H1 (cell line): ENCODE measurements at regions not wholly inside any gene's neighbourhood (a gene's known extent, or its start where the extent isn't known, plus 50 kb on each side); places are given as distances from the start of the nearest gene placed in this dataset.

Experiments
- CTCF ChIA-PET: fragments of 300-600 bp; sonication (Branson Sonifier 250); formaldehyde crosslinking; loops from one replicate; lab custom pipeline; 2021; ENCODE audit not compliant: partially characterized antibody; lab: Charles Lee
- POLR2A ChIA-PET: fragments of 300-600 bp; sonication (Branson Sonifier 250); formaldehyde crosslinking; loops from one replicate; lab custom pipeline; 2021; ENCODE audit warnings: inconsistent platforms; ENCODE audit not compliant: partially characterized antibody; lab: Charles Lee
- DNase-seq, 2 experiments: peaks; one replicate each; pipeline versions ENCODE4 v3.0.0 to v3.0.0-alpha.2; 2010 to 2022; ENCODE audit warnings: low spot score in 2 of 2, low read depth in 1 of 2, mixed read lengths in 1 of 2
- FAIRE-seq: peaks from 2 replicates; lab custom pipeline; 2011; peaks lifted over from hg19 to GRCh38; lab: Jason Lieb, UNC
- H2AFZ ChIP-seq: 2 replicates; pipeline ENCODE4 v1.8.1; 2012; ENCODE audit warnings: low read length, inconsistent platforms
- H2AK5ac ChIP-seq: 2 replicates; pipeline ENCODE4 v1.6.1; 2013; ENCODE audit warnings: low read depth, low read length
- H2BK120ac ChIP-seq: replicated peaks from 2 replicates; pipeline ENCODE3; 2013; ENCODE audit warnings: low read depth, low read length, inconsistent platforms
- H2BK12ac ChIP-seq: 2 replicates; pipeline ENCODE4 v1.6.1; 2013; ENCODE audit warnings: low read depth, low read length
- H2BK15ac ChIP-seq: 2 replicates; pipeline ENCODE4 v1.6.1; 2013; ENCODE audit warnings: low read length
- H2BK20ac ChIP-seq: 2 replicates; pipeline ENCODE4 v1.6.1; 2013; ENCODE audit warnings: low read length
- H2BK5ac ChIP-seq: 2 replicates; pipeline ENCODE4 v1.6.1; 2013; ENCODE audit warnings: low read depth, low read length
- H3K14ac ChIP-seq: 2 replicates; pipeline ENCODE4 v1.6.1; 2013; ENCODE audit warnings: inconsistent platforms; ENCODE audit not compliant: insufficient read length
- H3K18ac ChIP-seq: 2 replicates; pipeline ENCODE4 v1.6.1; 2013; ENCODE audit warnings: low read length; ENCODE audit errors: extremely low read depth
- H3K23ac ChIP-seq: 2 replicates; pipeline ENCODE4 v1.6.1; 2013; ENCODE audit warnings: inconsistent platforms; ENCODE audit not compliant: insufficient read length
- H3K23me2 ChIP-seq: 2 replicates; pipeline ENCODE4 v1.6.1; 2013; ENCODE audit warnings: low read depth, low read length
- H3K27ac ChIP-seq: 2 replicates; pipeline ENCODE4 v1.6.1; 2011; ENCODE audit warnings: low read depth, low read length, inconsistent platforms
- H3K27me3 ChIP-seq, 4 experiments: replicated peaks in 1 of 4; 1 replicate in 1 of 4; 2 replicates in 3 of 4; pipeline versions ENCODE4 v1.6.1 to v1.8.1; 2011 to 2013; ENCODE audit warnings: low read length in 3 of 4, mild to moderate bottlenecking in 3 of 4, inconsistent platforms in 2 of 4, mixed read lengths in 2 of 4, moderate library complexity in 1 of 4; ENCODE audit not compliant: control insufficient read depth in 3 of 4, insufficient read depth in 3 of 4; ENCODE audit errors: extremely low read depth in 1 of 4
- H3K36me3 ChIP-seq, 4 experiments: 2 replicates each; pipeline versions ENCODE4 v1.6.1 to v1.8.1; 2011 to 2013; ENCODE audit warnings: mild to moderate bottlenecking in 4 of 4, low read length in 3 of 4, moderate library complexity in 2 of 4, control low read depth in 1 of 4, inconsistent platforms in 1 of 4; ENCODE audit not compliant: insufficient read depth in 4 of 4, control insufficient read depth in 2 of 4
- H3K4ac ChIP-seq: replicated peaks from 2 replicates; pipeline ENCODE3; 2013; ENCODE audit warnings: low read length, low read depth, mixed read lengths, inconsistent platforms; ENCODE audit not compliant: insufficient read length
- H3K4me1 ChIP-seq, 4 experiments: replicated peaks in 1 of 4; 1 replicate in 1 of 4; 2 replicates in 3 of 4; pipeline versions ENCODE4 v1.6.1 to v1.8.1; 2011 to 2013; ENCODE audit warnings: low read length in 3 of 4, inconsistent platforms in 2 of 4, mixed read lengths in 1 of 4; ENCODE audit not compliant: insufficient read depth in 4 of 4, control insufficient read depth in 3 of 4
- H3K4me2 ChIP-seq, 2 experiments: 2 replicates each; pipeline versions ENCODE4 v1.6.1 to v1.8.1; 2011 to 2013; ENCODE audit warnings: low read depth in 2 of 2, low read length in 2 of 2, control low read depth in 1 of 2, inconsistent platforms in 1 of 2, mild to moderate bottlenecking in 1 of 2; ENCODE audit not compliant: insufficient read depth in 1 of 2
- H3K4me3 ChIP-seq, 4 experiments: fragments of 200-600, 300-600 bp in 1 of 4; sonication (generic), shearing (Covaris generic), sonication (Bioruptor Twin) in 1 of 4; 2 replicates each; pipeline versions ENCODE4 v1.5.1 to v1.8.1; 2011 to 2016; ENCODE audit warnings: low read length in 4 of 4, low read depth in 3 of 4, control low read depth in 2 of 4, inconsistent platforms in 2 of 4, mild to moderate bottlenecking in 2 of 4, mixed read lengths in 1 of 4, moderate library complexity in 1 of 4; ENCODE audit not compliant: insufficient read depth in 2 of 4; ENCODE audit errors: extremely low read depth in 1 of 4
- H3K56ac ChIP-seq: replicated peaks from 2 replicates; pipeline ENCODE3; 2013; ENCODE audit warnings: low read depth, mild to moderate bottlenecking, mixed read lengths, low read length, inconsistent platforms; ENCODE audit not compliant: insufficient read length
- H3K79me1 ChIP-seq: 2 replicates; pipeline ENCODE4 v1.6.1; 2013; ENCODE audit warnings: low read depth, low read length, control low read depth
- H3K79me2 ChIP-seq, 2 experiments: 2 replicates each; pipeline versions ENCODE4 v1.6.1 to v1.8.1; 2012 to 2013; ENCODE audit warnings: low read length in 2 of 2, mild to moderate bottlenecking in 2 of 2, inconsistent platforms in 1 of 2; ENCODE audit not compliant: insufficient read depth in 2 of 2, control insufficient read depth in 1 of 2
- H3K9ac ChIP-seq, 4 experiments: replicated peaks in 1 of 4; 1 replicate in 1 of 4; 2 replicates in 3 of 4; pipeline versions ENCODE4 v1.6.1 to v1.8.1; 2011 to 2013; ENCODE audit warnings: low read depth in 3 of 4, low read length in 3 of 4, control low read depth in 2 of 4, mild to moderate bottlenecking in 2 of 4, moderate library complexity in 2 of 4, inconsistent platforms in 1 of 4; ENCODE audit errors: extremely low read depth in 1 of 4
- H3K9me3 ChIP-seq, 2 experiments: 2 replicates each; pipeline versions ENCODE4 v1.6.1 to v1.8.1; 2012 to 2013; ENCODE audit warnings: mild to moderate bottlenecking in 2 of 2, moderate library complexity in 2 of 2, control low read depth in 1 of 2, inconsistent platforms in 1 of 2, low read depth in 1 of 2, low read length in 1 of 2, mixed read lengths in 1 of 2; ENCODE audit not compliant: insufficient read depth in 2 of 2
- H4K20me1 ChIP-seq, 2 experiments: replicated peaks in 1 of 2; 2 replicates each; pipeline versions ENCODE3 to v1.8.1; 2011 to 2013; ENCODE audit warnings: inconsistent platforms in 2 of 2, low read length in 2 of 2, mild to moderate bottlenecking in 1 of 2; ENCODE audit not compliant: insufficient read depth in 2 of 2, control insufficient read depth in 1 of 2
- H4K5ac ChIP-seq: 2 replicates; pipeline ENCODE4 v1.6.1; 2013; ENCODE audit warnings: low read length, low read depth, mixed read lengths, inconsistent platforms; ENCODE audit not compliant: insufficient read length
- H4K8ac ChIP-seq: 2 replicates; pipeline ENCODE4 v1.8.0; 2013; ENCODE audit warnings: mild to moderate bottlenecking, moderate library complexity, low read length, inconsistent platforms; ENCODE audit not compliant: insufficient read depth; ENCODE audit errors: extremely low read depth
- H4K91ac ChIP-seq: replicated peaks from 2 replicates; pipeline ENCODE3; 2013; ENCODE audit warnings: low read length, mixed read lengths, inconsistent platforms; ENCODE audit not compliant: insufficient read length
- EGR1 ChIP-seq: IDR thresholded peaks from 2 replicates; pipeline ENCODE4 v1.6.1; 2011; ENCODE audit warnings: low read depth, low read length, borderline replicate concordance
- EP300 ChIP-seq, 2 experiments: IDR thresholded peaks; 1 replicate in 1 of 2; 2 replicates in 1 of 2; pipeline ENCODE4 v1.6.1; 2011 to 2012; ENCODE audit warnings: low read depth in 2 of 2, low read length in 2 of 2, mild to moderate bottlenecking in 2 of 2, borderline replicate concordance in 1 of 2, inconsistent platforms in 1 of 2, moderate library complexity in 1 of 2
- KDM5A ChIP-seq: fragments of 200-600 bp; IDR thresholded peaks from 2 replicates; pipeline ENCODE4 v1.7.1; 2012; ENCODE audit warnings: mild to moderate bottlenecking, low read length, inconsistent platforms, mixed read lengths
- SRF ChIP-seq: IDR thresholded peaks from 2 replicates; pipeline ENCODE4 v1.6.1; 2011; ENCODE audit warnings: mild to moderate bottlenecking, low read depth, low read length, moderate library complexity
- TEAD4 ChIP-seq: IDR thresholded peaks from 2 replicates; pipeline ENCODE4 v1.6.1; 2012; ENCODE audit warnings: low read depth, low read length, inconsistent platforms, mixed read lengths
- WGBS, 2 experiments: shearing (Covaris generic) in 1 of 2; methylation state at CpG; one replicate each; pipeline versions ENCODE4 v1.1.6 to v1.1.7; 2013 to 2015; ENCODE audit warnings: low lambda C conversion rate in 2 of 2, mixed read lengths in 2 of 2, inconsistent platforms in 1 of 2, low coverage in 1 of 2, missing lambda C conversion rate in 1 of 2; ENCODE audit not compliant: insufficient replicate concordance in 2 of 2, insufficient coverage in 1 of 2, insufficient read length in 1 of 2; ENCODE audit errors: extremely low coverage in 1 of 2, missing lambda C conversion rate in 1 of 2; 5-methylcytosine and 5-hydroxymethylcytosine counted together

- Histone ChIP-seq H2BK15ac (no peak overlapping the region), H3K27ac (no peak overlapping the region), H3K79me2 (no peaks in the 10 kb centered on the region), H2BK120ac (no peak overlapping the region), H3K23me2 (no peaks in the 10 kb centered on the region), H3K56ac (no peak overlapping the region), H4K8ac (no peak overlapping the region), H3K4me3 (no peak overlapping the region), H3K4me2 (no peak overlapping the region), H2AK5ac (no peak overlapping the region), H4K20me1 (no peaks in the 10 kb centered on the region), H2BK20ac (no peak overlapping the region), H3K27me3 (no peaks in the 10 kb centered on the region), H3K9ac (no peak overlapping the region), H2BK5ac (no peak overlapping the region), H3K36me3 (no peaks in the 10 kb centered on the region), H2BK12ac (no peak overlapping the region), H4K5ac (no peak overlapping the region), H3K4ac (no peak overlapping the region), H3K18ac (no peak overlapping the region), H4K91ac (no peak overlapping the region), H3K79me1 (no peaks in the 10 kb centered on the region; the same call in 1 of the 2 replicates), H3K14ac (no peak overlapping the region), H3K23ac (no peak overlapping the region), H2AFZ (peak overlapping the region; percentile 98; the same call in 1 of the 2 replicates), H3K4me1 (peaks cover 0 to 3% (median 1%) of the 10 kb centered on the region in 4 experiments; a peak in 2 of 7 replicates), H3K9me3 (no peaks in the 10 kb centered on the region)
- FAIRE-seq: no peak
- no peak for DNase-seq
- 85% methylated on average over 5 of the region's 5 CpGs; no CpG with 5 or more reads in 1 of the 2 experiments for WGBS, 2 experiments
- ChIA-PET CTCF (interaction anchor here (0.7 to 3.0 kb wide), 30 partner anchors 10 to 393 kb away, joined by 3 to 15 read pairs (median 4); no protein-coding TSS in a partner anchor), POLR2A (no interaction called here)
- TF ChIP-seq EGR1: no peak
- TF ChIP-seq KDM5A: no peak
- no peak for TF ChIP-seq SRF
- no peak for TF ChIP-seq EP300 (IDR thresholded peaks at IDR 0.05; ENCODE audit: borderline replicate concordance in 1 of 2, low read depth in 2 of 2, low read length in 2 of 2)
- TF ChIP-seq TEAD4: no peak
Measured at GRCh38 chr14:34228650-34228976, 233.4 kb downstream of the SPTSSA start.
